Skeletal muscle tissue (tissue), 3 donors: ENCODE measurements at regions not wholly inside any gene's neighbourhood (a gene's known extent, or its start where the extent isn't known, plus 50 kb on each side); places are given as distances from the start of the nearest gene placed in this dataset.

ENCODE experiments used
- H3K27ac ChIP-seq: one replicate; pipeline ENCODE4 v1.7.0; 2013; ENCODE audit warnings: mild to moderate bottlenecking, low read depth, low read length, inconsistent platforms
- H3K27me3 ChIP-seq, 3 donors: one replicate each; pipeline ENCODE4 v1.7.0; 2013; ENCODE audit warnings: low read length in 3 of 3; ENCODE audit not compliant: control insufficient read depth in 3 of 3, insufficient read depth in 3 of 3
- H3K36me3 ChIP-seq, 3 donors: one replicate each; pipeline ENCODE4 v1.7.0; 2013; ENCODE audit warnings: low read length in 3 of 3; ENCODE audit not compliant: control insufficient read depth in 3 of 3, insufficient read depth in 3 of 3
- H3K4me1 ChIP-seq, 3 donors: one replicate each; pipeline ENCODE4 v1.7.0; 2013; ENCODE audit warnings: low read length in 3 of 3, mild to moderate bottlenecking in 3 of 3; ENCODE audit not compliant: control insufficient read depth in 3 of 3, insufficient read depth in 3 of 3
- H3K4me3 ChIP-seq, 3 donors: one replicate each; pipeline ENCODE4 v1.7.0; 2013; ENCODE audit warnings: low read length in 3 of 3
- H3K9ac ChIP-seq, 3 donors: one replicate each; pipeline ENCODE4 v1.7.0; 2013; ENCODE audit warnings: low read length in 3 of 3, mild to moderate bottlenecking in 3 of 3, moderate library complexity in 2 of 3, low read depth in 1 of 3
- H3K9me3 ChIP-seq, 3 donors: one replicate each; pipeline ENCODE4 v1.7.0; 2013; ENCODE audit warnings: low read length in 3 of 3; ENCODE audit not compliant: control insufficient read depth in 3 of 3
- donor health status: Osteomylitis.

DNA sequence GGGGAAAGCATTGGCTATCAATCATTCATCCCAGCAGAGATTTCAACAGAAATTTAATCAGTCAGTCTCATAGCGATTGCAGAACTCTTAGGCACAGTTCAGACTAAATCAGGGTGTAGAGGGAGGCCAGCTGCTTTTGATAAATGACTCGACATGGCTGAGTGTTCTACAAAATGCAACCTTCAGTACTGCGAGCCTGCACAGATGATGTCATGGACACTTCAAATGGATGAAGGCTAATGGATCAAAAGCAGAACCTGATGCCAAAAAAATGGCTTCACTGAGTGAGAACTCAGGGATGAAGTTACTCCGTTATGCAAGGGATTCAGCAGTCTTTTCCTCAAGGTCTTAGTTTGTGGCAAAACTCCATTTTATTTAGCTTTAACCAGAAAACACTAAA, 167.3 kb downstream of the DACT1 start:
- Histone ChIP-seq H3K4me1 (peaks cover 0 to 3% (median 0%) of the 10 kb centered on the region in 3 donors), H3K27me3 (no peaks in the 10 kb centered on the region)

DNA sequence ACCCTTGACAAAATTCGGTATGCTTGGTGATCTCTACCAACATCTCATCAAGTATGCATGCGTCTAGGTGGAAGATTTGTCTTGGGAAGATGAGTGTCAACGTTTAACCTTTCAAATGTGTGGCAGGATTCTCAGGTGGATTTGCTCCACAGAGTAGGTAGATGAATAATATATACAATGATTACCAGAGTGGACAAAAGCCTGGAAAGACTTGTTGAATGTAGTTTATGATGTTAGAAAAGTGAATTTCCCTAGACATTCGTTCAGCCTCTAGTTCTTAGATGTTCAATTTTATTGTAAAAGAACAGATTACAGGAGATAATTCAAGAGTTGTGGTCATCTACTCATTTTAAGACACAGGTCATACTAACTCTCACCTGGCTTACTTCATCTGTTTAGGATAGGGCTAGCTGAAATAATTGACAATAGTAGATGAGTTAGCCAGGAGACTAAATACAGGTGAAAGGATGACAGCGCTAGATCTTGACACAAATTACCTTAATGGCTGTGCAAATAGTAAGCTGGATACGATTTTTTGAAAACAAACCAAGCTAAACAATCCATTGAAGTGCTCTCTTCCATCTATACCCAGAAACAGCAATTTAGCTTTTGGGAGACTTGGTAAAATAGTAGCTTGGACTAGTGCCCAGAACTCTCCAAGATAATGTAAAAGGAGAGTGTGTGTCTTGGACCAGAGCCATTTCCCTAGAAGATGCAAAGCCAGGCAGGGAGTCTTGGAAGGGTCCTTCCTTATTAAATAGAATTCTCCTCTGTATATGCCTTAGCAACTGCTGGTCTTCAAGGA, 168.0 kb downstream of the DACT1 start:
- Histone ChIP-seq H3K9ac (no peak overlapping the region), H3K4me1 (peaks cover 0 to 3% (median 0%) of the 10 kb centered on the region in 3 donors), H3K27ac (no peak overlapping the region), H3K27me3 (no peaks in the 10 kb centered on the region), H3K36me3 (no peaks in the 10 kb centered on the region), H3K4me3 (no peak overlapping the region), H3K9me3 (no peaks in the 10 kb centered on the region)

More for the DNA sequence above, 167.3 kb downstream of the DACT1 start:
- Histone ChIP-seq H3K9ac (no peak overlapping the region), H3K9me3 (no peaks in the 10 kb centered on the region), H3K36me3 (no peaks in the 10 kb centered on the region), H3K27ac (no peak overlapping the region), H3K4me3 (no peak overlapping the region)

DNA sequence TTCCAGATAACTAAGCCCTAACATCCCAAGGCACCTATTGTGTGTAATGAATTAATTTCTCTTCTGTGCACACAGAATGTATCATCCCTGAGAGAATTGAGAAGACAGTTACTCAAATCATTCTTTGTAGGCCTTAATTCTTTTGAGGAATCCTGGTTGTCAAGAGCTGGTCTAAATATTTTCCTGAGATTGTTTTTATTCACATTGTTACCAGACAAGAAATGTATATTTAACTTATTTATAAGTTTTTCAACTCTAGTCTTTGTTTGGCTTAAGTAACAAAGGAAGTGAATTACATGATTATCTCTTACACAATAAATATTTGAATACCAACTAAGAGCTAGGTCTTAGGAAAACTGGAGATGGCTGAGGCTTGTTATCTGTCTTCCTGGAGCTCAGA, 169.4 kb downstream of the DACT1 start:
- Histone ChIP-seq H3K27me3 (no peaks in the 10 kb centered on the region), H3K27ac (no peak overlapping the region), H3K4me3 (no peak overlapping the region), H3K4me1 (peaks cover 0 to 4% (median 3%) of the 10 kb centered on the region in 3 donors), H3K36me3 (no peaks in the 10 kb centered on the region), H3K9ac (no peak overlapping the region), H3K9me3 (no peaks in the 10 kb centered on the region)

DNA sequence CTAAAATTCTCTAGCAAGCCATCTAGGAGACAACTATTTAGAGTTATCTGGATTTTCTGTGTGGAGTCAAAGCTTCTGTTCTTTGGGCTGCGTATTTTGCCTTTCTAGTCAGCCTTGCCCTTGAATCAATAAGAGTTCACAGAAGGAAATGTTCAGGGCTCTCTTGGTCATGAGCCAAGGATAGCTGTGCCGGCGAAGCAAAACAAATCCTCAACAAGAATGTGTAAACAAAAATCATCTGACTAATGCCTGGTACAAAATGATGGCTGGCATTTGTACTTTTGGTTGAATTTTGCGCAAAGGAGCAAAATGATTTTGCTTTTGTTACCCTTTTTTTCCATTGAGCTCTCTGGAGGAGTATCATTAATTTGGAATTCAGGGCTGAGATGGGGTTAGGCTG, 171.1 kb downstream of the DACT1 start:
- H3K27me3 ChIP-seq: no peaks in the 10 kb centered on the region
- H3K9ac ChIP-seq: no peak overlapping the region
- H3K4me1 ChIP-seq: peaks cover 0 to 4% (median 3%) of the 10 kb centered on the region in 3 donors
- no peaks in the 10 kb centered on the region for H3K9me3 ChIP-seq
- H3K36me3 ChIP-seq: no peaks in the 10 kb centered on the region
- no peak overlapping the region for H3K27ac ChIP-seq
- H3K4me3 ChIP-seq: no peak overlapping the region

DNA sequence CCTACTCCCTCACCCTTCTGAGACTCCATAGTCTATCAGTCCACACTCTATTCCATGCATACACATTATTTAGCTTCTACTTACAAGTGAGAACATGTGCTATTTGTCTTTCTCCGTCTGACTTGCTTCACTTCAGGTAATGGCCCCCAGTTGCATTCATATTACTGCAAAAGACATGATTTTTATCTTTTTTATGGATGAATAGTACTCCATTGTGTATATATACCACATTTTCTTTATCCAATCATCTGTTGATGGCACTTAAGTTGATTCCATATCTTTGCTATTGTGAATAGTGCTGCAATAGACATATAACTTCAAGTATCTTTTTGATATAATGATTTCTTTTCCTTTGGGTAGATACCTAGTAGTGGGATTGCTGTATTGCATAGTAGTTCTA, 171.8 kb downstream of the DACT1 start:
- Histone ChIP-seq H3K36me3 (no peaks in the 10 kb centered on the region), H3K27ac (no peak overlapping the region), H3K9me3 (no peaks in the 10 kb centered on the region), H3K27me3 (no peaks in the 10 kb centered on the region), H3K4me3 (no peak overlapping the region), H3K4me1 (peaks cover 0 to 4% (median 3%) of the 10 kb centered on the region in 3 donors), H3K9ac (no peak overlapping the region)

DNA sequence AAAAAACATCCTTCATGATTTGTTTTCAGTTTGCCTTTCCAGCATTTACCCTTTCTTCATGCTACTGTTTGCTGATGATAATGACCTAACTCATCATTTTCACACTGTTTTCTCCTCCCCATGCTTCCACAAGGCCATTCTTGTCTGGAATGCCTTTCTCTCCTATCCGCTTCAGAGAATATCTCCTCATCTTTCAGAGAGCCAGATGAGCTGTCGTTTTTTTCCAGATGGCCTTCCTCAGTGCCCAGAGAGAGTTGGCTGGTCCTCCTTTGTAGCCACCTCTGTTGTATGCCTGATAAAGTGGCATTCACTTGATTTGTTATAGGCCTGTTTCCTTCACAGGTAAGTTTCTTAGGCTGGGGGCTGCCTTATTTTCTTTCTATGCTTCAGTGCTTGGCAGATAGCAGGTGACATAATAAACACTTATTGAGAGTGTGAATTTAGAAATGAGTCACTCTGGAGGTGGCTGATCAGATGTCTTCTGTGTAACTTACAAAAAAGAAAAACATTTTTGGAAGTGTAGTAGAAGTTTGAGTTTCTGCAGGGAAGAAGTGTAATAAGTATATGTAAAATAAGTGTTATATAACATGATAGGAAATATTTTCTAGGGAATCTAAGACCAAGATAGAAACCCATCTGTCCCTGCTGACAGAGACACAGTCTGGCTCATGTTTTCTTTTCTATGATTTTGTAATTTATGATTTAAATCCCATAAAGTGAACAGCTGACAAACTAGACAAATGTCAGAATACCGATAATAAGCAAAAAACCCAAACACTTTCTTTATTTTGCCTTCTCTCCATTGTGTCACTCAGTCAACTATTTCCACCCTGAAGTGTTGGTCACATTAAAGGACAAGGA, 174.5 kb downstream of the DACT1 start:
- Histone ChIP-seq H3K36me3 (no peaks in the 10 kb centered on the region), H3K9me3 (no peaks in the 10 kb centered on the region), H3K27ac (peak overlapping the region; percentile 36), H3K4me3 (no peak overlapping the region), H3K9ac (no peak overlapping the region), H3K27me3 (no peaks in the 10 kb centered on the region), H3K4me1 (peaks cover 0 to 10% (median 0%) of the 10 kb centered on the region in 3 donors)

DNA sequence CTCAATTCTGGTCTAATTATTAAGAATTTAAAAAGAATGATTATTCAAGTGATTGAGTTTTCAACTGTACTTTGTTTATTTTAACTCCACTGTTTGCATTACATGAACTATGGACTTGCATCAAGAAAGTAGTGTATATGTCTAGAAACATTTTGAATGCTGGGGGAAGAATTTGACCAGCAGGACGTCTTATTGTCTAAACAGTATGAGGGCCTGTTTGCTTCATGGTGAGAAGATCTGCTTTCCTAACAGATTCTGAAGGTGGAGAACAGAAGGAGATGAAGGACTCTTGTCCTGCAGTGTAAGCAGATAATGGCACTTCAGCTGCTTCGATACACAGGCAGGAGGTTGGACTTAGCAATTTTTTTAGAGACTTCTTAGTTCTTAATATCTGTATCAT, 176.0 kb downstream of the DACT1 start:
- H3K27ac ChIP-seq: no peak overlapping the region
- no peak overlapping the region for H3K9ac ChIP-seq
- no peaks in the 10 kb centered on the region for H3K27me3 ChIP-seq
- H3K4me3 ChIP-seq: no peak overlapping the region
- H3K36me3 ChIP-seq: no peaks in the 10 kb centered on the region
- peaks cover 0 to 10% (median 0%) of the 10 kb centered on the region in 3 donors for H3K4me1 ChIP-seq
- no peaks in the 10 kb centered on the region for H3K9me3 ChIP-seq

DNA sequence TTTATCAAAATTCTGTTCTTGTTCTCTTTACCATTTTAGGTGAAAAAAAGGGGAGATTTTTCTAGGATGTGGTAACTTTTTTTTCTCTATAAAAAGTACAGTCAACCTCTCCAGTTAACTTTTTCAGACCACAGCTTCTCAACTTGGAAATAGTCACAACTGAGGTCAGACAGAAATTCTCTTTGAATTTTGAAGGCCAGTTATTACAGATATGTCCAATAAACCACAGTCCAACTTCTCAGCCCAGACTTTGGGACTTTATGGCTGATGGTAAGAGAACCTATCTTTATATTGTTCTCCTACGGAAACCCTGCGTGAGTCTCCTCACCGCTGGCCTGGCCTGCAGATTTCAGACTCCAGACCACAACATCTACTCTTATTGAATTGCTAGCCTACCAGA, 176.7 kb downstream of the DACT1 start:
- no peak overlapping the region for H3K27ac ChIP-seq
- H3K4me1 ChIP-seq: peaks cover 0 to 10% (median 0%) of the 10 kb centered on the region in 3 donors

DNA sequence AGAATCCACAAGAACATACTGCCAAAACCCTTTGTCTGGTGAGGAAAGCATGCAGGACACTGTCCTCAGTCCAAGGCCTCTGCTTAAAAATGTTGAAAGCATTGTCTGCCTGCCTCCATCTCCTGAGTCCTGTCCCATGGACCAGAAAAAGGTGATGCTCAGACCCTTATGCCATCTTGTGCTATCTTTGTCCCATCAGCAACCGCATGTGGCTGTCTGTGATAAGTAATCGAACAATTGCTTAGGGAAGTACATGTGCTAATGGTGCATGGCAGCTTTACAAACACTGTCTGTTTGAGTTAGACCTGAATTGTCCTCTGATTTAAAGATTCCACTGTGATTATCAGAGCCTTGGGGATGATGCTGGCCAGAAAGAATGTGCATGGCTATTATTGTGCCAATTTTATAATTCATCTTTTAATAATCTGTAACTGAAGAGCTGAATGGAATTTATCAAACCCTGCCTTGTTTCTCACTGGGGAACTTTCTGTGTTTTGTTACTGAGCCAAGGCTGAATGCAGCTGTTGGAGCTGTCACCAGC, 177.5 kb downstream of the DACT1 start:
- Histone ChIP-seq H3K27me3 (no peaks in the 10 kb centered on the region), H3K4me3 (no peak overlapping the region), H3K4me1 (peaks cover 0 to 10% (median 0%) of the 10 kb centered on the region in 3 donors), H3K9ac (no peak overlapping the region), H3K9me3 (no peaks in the 10 kb centered on the region), H3K27ac (no peak overlapping the region), H3K36me3 (no peaks in the 10 kb centered on the region)

More for the DNA sequence above, 176.7 kb downstream of the DACT1 start:
- Histone ChIP-seq H3K9ac (no peak overlapping the region), H3K9me3 (no peaks in the 10 kb centered on the region), H3K27me3 (no peaks in the 10 kb centered on the region), H3K4me3 (no peak overlapping the region), H3K36me3 (no peaks in the 10 kb centered on the region)

DNA sequence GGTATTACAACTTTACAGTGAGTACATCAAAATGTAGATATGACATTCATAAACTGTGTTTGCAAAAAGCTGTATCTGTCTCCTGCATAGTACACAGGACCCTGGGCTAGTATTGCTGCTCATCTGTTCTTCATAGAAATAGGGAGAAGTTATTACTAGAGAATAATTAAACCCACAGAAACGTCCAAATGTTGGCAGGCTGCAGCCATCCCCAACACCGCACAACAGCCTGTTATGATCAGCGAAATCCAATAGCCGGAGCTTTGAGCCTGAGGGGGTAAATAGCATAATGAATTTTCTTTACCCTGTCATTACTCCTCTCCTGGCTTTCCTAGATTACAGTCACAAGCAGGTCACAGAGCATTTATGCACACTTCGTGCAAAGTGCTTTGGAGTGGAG, 178.0 kb downstream of the DACT1 start:
- Histone ChIP-seq H3K4me1 (peaks cover 0 to 10% (median 0%) of the 10 kb centered on the region in 3 donors), H3K9ac (no peak overlapping the region), H3K36me3 (no peaks in the 10 kb centered on the region), H3K9me3 (no peaks in the 10 kb centered on the region), H3K27ac (no peak overlapping the region), H3K27me3 (no peaks in the 10 kb centered on the region), H3K4me3 (no peak overlapping the region)
